OCI-LY7 (cell line): ENCODE measurements at regions not wholly inside any gene's neighbourhood (a gene's known extent, or its start where the extent isn't known, plus 50 kb on each side); places are given as distances from the start of the nearest gene placed in this dataset.

ENCODE experiments used
- CTCF ChIP-seq: fragments of 200-600 bp; sonication (generic); conservative IDR thresholded peaks from 2 replicates; pipeline ENCODE4 v1.5.1; 2014; ENCODE audit warnings: mild to moderate bottlenecking, antibody characterized with exemption, low read length, moderate library complexity, mixed read lengths
- EZH2phosphoT487 ChIP-seq: fragments of 200-600 bp; sonication (generic); IDR thresholded peaks from 2 replicates; pipeline ENCODE4 v1.6.1; 2018; ENCODE audit warnings: low read depth, borderline replicate concordance, mild to moderate bottlenecking, mixed run types, antibody characterized with exemption, low read length, moderate library complexity, mixed read lengths

- TF ChIP-seq CTCF (no peak), EZH2phosphoT487 (no peak)
Observed at GRCh38 chr9:116090030-116090770, 63.4 kb upstream of the PAPPA start.
